NCI-H1694 (cell line): ENCODE measurements at regions not wholly inside any gene's neighbourhood (a gene's known extent, or its start where the extent isn't known, plus 50 kb on each side); places are given as distances from the start of the nearest gene placed in this dataset.

ENCODE experiments used
- DNase-seq: peaks from one replicate; lab custom pipeline; 2025; lab: John Stamatoyannopoulos, UW

DNA sequence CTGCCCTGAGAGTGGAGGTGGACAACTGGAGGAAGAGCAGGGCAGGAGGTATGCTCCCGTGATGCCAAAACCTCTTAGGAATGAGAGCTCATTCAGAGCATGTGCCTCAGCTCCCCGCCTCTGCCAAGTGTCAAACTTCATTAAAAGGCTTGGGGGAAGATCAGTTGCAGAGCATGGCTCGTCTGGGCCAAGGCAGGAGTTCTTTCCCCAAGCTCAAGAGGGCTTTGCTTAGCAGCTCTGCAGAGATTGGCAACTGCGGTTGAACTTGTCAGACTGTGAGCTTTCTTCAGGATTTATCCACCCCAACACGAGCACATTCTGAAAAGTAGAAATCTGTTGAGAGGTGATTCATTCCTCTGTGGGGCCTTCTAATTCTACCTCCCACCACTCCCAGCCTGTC is 248.1 kb downstream of the HS3ST3A1 start:
- DNase-seq: no peak

DNA sequence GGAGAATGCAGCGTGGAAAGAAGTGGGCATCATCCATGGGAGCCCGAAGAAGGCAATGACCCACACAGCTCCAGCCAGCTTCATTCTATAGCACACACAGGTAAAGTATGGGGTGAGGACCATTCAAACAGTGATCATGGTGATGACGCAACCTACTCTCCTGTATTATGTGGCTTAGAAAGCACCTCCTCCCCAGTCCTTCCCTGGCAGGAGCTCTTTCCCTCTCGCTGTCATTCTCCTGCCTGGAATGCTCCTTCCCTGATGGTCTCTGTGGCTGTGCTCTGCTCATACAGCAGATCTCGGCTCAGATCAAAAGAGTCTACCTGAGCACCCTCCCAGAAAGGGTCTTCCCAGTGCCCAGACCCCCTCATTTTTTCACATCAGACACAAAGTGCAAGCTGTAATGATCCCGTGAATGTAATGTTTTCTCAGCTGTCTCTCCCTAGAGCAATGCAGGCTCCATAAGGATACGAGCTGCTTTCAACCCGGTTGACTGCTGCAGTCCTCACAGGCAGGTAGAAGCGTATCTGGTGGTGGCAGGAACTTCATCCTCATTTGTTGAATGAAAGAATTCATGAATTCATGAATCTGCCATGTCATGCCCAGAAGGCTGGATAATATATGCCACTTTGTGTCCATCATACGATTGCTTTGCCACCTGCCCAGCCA is 248.8 kb downstream of the HS3ST3A1 start:
- no peak for DNase-seq

DNA sequence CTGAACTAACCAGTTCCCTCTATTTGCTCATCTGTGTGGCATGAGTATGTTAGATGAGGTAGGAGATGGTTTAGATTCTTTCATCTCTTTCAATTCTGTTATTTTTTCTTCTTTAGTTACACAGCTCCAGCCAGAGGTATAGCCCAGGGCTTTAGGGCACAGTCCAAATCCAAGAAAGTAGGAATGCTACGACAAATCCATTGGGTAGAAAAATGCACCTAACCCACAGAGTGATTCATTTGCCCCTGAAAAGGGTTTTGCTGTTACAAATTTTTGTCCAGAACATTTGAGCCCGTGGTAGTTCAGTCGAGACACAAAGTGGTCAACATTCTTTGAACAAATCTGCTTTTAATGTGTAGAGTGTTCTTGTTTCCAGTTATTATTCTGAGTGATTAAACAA is 250.7 kb downstream of the HS3ST3A1 start:
- DNase-seq: no peak

DNA sequence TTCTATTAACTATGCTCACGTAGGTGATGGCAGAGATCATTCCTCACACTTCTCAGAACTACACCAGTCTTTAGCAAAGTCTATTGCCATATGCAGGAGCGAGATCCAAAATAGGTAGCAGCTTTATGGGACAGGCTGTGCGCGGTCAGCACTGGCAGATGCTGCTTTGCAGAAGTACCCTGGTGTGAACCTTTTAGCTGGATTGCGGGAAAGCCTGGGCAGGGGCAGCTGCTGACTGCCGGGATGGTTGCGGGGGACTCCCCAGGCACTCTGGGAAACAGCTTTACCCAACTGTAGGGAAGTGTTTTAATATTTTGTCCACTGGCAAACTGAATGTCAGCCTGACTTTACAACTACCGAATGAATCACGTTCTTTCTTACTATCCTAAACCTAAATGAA is 251.3 kb downstream of the HS3ST3A1 start:
- no peak for DNase-seq

DNA sequence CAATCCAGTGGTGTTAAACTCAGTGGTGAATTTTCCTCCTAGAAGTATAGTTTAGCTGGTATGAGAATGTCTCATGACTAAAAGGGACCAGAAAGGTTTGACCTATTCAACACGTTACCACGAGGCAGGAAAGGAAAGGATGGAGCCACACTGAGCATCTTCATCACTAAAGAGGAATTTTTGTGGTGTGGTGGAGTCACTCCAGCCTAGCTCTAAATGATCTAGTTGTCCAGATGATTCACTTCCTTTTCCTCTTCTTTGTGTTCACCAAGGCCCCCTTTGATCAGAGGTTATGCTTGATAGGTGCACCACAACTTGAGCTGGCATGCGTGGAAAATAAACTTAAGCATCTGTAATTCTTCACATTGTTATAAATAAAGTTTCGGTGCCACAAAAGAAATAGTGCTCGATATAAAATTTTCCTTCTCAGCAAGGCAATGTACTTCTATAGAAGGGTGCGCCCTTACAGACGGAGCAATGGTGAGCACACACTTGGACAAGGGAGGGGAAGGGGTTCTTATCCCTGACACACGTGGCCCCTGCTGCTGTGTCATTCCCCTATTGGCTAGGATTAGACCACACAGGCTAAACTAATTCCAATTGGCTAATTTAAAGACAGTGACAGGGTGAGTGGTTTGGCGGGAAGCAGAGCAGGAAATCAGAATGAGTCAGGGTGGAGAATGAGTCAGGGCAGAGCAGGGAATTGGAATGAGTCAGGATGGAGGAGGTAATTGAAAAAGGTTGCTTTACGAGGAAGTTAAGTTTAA is 254.6 kb downstream of the HS3ST3A1 start:
- no peak for DNase-seq

DNA sequence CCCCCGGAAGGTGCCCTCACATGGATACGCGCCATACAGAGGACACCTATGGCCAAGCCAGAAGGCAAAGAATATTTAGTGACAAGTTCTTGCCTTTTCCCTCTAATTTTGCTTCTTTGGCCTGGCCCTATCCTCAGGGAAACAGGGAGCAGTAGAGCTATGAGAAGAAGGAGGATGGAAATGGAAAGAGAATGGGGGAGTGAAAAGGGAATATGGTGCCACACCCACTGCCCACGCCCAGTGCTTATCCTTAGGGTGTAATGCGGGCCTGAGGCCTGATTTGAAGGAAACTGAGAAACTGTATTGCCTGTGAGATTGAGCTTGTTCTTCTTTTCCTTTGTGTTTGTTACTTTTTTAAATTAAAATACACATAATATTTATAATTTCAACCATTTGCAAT is 255.1 kb downstream of the HS3ST3A1 start:
- DNase-seq: no peak

DNA sequence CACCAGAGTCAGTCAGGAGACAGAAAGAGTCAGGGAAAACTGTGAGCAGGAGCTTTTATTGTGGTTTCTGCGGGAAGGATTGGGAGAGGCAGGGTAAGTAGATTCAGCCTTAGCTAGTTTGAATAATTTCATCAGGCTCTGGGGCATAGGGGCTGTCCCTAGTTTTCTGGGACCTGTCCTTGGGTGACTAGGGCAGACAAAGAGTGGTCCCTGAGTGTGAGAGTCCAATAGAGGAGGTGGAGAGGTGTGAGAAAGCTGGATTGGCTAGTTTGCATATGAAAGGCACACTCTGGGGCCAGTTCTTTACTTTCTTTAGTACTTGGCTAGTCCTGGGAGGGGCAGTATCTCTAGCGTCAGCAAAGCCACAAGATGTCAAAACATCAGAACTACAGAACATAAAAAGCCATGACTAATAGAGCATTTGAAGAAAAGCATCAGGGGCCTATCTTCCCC is 255.6 kb downstream of the HS3ST3A1 start:
- DNase-seq: no peak

DNA sequence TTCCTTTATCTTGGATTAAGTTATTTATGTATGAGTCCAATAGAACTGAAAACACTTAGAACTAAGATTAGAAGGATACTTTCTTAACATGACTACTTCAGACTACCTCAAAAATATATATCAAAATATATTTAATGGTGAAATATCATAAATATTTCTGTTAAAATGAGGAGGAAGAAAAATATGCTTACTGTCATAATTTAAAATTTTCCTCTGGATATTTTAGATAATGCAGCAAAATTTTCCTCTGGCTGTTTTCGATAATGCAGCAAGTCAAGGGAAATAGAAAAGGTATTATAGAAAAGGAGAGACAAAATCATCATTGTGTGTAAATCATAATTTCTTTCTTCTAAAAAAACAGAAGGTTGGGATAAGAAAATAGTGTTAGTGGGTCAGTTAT is 263.3 kb downstream of the HS3ST3A1 start:
- no peak for DNase-seq

DNA sequence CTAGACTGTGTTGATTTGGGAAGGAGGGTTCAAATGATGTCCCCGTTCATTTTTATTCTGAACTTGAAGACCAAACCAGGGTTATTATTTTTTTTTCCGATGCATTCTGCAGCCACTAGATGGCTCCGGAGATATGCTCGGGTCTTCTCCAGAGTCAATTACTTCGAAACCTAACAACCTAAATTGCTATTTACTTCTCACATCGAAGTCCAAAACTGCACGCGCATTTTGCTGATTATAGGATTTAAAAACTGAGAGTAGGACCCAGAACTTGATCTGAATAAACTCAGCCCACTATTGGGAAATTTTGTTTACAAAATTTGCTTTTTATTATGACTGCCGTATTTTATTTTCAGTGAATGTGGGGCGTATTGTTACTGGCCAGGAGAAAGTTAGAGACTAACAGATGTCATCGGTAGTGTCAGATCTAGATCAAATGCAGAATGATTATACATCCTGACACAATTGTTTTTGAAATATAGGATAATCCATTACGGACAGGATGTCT is 263.8 kb downstream of the HS3ST3A1 start:
- DNase-seq: peak; percentile 37

DNA sequence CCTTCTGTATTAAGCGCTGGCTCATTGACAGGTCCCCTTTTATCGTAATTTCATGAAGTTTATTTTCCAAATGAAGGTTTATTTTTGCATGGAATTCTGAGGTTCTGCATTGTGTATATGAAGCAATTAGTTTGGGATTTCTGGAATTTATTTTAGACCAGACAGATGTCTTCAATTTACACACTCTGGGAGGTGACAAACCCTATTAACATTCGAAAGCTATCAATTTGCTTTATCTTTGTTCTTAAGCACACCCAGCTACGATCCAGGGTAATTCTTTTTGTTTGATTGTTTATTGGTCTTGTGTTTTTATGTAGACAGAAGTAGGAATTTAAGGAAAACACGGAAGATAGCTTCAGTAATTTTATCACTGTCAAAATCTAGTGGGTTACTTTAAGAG is 264.6 kb downstream of the HS3ST3A1 start:
- no peak for DNase-seq

DNA sequence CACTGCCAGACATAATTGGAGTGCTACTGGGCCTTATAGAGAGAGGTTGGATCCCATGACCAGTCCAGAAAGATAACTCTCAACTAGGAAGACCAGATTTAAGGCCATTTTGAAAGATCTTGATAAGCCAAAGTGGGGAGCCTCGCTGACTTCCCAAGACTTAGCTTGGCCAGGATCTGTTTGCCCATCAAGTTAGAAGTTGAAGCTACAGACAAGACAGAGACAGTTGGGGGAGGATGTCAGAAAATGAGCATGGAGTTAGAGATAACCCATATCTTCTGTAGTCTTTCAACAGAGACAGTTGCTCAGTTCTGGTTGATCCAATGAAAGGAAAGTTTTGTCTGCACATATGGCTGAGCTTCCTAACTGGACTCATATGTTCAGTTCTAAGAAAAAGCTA is 267.4 kb downstream of the HS3ST3A1 start:
- DNase-seq: no peak

DNA sequence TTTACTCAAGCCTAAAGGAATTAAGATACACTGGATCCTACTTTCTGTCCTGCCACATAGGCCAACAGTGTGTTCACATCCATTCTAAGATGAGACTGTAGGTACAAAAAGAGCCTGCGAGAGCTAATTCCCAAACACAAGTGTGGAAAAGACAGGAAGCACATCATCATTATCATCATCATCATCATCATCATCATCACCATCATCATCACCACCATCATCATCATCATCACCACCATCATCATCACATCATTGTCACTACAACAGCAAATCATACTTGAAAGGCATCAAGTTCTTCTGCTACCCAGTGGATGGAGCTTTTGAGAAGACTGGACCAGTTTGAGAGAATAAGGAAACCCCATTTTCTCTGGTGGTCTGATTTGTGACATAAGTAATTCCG is 268.1 kb downstream of the HS3ST3A1 start:
- DNase-seq: no peak

DNA sequence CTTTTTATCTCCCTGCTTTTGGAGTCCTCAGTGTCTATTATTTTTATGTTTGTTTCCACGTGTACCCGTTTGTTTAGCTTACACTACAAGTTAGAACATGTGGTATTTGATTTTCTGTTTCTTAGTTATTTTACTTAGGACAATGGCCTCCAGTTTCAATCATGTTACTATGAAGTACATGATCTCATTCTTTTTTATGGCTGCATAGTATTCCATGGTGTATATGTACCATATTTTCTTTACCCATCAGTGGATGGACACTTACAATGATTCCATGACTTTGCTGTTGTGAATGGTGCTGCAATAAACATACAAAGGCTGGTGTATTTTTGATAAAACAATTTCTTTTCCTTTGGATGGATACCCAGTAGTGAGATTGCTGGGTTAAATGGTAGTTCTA is 269.5 kb downstream of the HS3ST3A1 start:
- DNase-seq: no peak

DNA sequence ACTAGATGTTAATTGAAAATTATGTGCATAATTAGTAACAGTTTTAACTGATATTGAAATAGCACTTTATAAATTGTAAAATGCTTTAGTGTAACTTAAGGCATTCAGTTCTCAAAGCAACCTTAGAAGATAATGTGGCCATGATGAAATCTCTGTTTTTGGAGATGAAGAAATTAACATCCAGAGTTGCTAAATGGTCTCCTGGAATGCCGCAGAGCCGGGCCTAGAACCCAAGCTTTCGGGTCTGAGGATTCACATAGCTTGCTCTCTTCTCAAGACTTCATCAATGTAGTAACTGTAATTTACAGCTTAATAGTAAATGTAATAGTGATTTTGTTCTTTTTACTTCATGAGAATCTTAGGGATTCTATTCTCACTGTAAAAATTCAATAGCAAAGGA is 272.3 kb downstream of the HS3ST3A1 start:
- DNase-seq: no peak

DNA sequence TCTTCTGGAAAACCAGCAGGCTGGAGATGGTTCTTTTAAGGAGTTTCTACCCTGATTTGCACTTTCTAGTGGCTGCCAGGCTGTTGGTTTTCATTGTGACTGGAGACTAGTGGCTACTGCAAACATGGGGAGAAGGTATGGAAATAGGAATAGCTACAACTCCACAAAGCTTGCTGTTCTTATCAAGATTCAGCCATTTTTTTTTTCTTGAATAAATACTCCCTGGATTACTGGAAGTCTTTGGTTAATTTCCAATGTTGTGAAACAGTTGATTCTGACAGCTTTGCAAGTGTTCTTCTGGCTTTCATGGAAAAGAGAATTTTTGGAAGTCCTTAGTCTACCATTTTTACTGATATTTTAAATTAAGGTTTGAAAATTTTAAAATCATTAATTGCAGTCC is 277.7 kb downstream of the HS3ST3A1 start:
- no peak for DNase-seq

DNA sequence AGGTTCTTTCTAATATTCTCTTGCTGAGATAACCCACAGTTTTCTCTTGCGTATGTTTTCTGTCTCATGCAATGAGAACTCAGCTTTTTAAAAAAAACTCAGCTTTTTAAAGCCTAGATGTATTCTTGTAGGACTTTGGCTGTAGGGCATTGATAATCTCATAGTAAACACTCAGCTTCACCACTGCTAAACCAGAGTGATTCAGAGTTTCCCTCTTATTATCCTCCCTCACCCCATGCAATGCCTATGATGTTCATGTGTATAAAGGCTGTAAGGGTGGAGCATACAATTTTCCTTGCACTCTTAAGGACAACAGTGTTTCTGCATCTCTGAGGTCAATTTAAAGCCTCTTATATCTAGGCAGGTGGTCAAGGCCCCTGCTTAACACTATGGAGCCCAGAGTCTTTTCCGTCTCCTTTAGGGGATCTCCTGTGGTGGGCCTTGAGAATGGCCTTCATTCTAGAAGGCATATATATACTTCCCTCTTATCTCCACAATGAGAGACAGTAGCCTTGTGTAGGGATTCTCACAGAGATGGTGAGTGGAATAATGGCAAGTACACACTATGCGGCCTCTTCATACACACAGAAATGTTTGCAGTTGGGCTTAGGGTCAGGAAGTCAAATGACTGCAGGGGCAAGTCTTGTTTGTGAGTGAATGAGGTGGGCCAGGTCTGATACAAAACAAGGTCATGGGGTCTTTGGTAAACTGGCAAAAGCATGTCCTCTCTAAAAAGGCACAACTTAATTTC is 279.6 kb downstream of the HS3ST3A1 start:
- DNase-seq: no peak

DNA sequence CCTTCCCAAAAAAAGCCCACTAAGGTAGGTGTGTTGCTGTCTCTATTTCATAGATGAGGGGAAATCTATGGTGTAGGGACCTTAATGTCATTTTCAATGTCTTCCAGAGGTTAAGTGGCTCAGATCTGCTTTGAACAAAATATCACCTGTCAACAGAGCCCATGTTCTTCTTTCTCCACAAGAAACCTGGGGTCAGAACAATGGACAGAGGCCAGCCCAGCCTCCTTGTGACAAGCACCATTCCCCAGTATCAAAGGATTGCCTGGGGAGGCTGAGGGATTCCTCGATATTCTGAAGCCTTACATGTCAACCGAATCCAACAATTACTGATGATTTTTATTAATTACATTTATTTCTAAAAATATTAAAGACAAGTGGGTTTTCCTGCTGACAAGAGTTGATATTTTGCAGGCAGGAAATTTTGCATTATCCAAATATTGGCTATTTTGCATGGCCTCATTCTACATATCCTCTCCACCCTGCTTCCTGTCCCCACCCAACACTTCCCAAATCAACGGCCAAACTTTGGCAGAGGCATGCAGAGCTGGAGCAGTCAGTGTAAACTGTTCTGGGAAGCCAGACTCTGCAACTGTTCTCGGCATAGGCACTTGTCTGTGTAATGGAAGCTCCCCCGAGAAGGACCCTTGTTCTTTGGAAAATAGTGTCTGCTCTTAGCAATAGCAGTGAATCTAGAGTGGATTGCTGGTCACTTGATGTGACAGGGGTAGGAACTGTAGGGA is 281.5 kb downstream of the HS3ST3A1 start:
- no peak for DNase-seq

DNA sequence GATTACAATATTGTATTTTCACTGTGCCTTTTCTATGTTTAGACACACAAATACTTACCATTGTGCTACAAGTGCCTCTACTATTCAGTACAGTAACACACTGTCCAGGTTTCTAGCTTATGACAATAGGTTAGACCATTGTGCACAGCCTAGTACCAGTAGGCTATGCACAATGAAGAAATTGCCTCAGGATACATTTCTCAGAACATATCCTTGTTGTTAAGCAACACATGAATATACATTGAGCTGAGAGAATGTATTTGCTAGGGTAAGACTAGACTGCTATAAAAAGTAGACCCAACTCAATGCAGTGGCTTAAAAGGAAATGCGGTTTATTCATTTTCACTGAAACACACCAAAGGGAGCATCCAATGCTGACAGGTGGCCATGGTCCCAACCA is 285.1 kb downstream of the HS3ST3A1 start:
- no peak for DNase-seq

DNA sequence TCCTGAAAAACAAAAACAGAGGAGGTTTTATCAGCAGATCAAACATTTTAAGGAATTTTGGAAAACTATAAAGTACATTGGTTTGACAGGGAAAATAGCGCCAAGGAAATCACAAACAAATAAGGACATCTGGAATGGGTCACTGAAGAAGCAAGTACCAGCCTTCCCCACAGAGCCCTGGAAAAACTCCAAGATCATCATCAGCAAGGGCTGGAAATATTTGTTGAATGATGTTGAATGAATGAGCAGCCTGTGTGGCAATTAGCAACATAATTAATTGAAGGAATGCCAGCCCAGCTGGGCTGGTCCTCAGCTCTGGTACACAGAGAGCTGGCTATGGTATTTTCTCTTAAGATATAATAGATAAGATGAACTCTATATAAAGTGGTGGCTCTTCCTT is 290.4 kb downstream of the HS3ST3A1 start:
- no peak for DNase-seq

DNA sequence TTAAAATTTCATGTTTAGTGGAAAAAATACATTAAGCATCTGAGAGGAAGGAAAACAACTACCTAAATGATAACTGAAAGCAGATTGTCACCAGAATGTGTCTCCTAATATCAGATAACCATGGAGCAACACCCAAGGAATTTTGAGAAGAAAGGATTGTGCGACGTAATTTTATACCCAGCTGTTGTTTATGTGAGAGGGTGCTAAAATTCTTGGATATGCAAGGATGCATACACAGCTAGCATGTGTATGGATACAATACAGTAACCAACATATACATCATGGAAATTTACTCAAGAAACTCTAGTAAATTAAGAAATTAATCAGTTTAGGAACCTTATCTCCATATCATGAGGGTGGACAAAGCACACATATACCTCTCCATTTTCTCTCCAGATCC is 290.9 kb downstream of the HS3ST3A1 start:
- DNase-seq: no peak

DNA sequence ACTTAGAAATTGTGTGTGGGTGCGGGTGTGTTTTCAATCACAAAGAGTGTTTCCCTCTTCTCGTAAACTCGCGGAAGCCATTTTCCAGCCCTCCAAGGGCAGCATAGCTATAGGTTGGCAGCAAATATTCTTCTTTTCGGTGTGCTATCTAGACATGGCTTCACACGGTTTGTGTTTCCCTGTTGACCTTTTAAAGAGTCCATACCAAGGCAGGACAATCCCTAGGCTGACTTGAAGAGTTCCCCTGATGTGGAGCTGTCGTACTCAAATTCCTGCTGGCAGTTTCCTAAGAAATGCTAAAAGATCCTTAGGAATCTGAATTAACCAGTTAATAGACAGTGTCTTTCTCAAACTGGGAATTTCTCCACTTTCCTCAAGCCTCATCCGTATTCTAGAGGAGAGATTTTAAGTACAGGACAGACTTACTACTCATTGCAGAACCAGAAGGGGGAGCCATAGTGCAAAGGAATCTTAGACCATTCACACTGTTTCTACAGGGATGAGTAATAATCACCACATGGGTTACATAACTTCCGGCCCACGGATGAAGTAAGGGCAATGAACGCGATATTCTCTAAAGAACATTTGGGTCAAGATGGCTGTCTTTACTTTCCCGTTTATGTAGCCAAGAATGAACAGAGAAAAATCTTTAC is 288.6 kb upstream of the ELAC2 start:
- DNase-seq: peak; percentile 1

DNA sequence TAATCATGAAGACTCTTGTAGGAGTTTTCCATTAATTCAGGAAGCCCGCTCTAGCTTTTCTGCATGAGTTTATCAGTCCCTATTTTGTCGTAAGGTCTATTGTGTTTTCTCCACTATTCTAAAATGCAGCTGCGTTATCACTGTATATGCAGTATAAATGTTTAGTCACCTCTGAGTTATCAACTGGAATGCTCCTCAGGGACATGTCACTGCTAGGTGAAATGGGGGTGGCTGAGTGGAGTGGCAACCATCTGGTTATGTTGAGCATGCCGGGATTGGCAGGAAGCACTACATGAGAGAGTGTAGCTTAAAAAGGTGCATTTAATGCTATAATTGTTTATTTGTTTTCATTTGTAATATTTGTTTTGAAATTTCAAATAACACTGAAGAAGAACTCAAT is 285.2 kb upstream of the ELAC2 start:
- no peak for DNase-seq
